ENCODE measurements at regions not wholly inside any gene's neighbourhood (a gene's known extent, or its start where the extent isn't known, plus 50 kb on each side); places are given as distances from the start of the nearest gene placed in this dataset.
"Not testable (repeated sequence)": the region's sequence is repeated elsewhere in the genome, so short reads cannot be mapped to it uniquely, and the experiment has no call there.

- H3K36me3 ChIP-seq; H3K9me3 ChIP-seq; H3K4me3 ChIP-seq; H3K27ac ChIP-seq (replicated peaks in 1 of 4); intact Hi-C loops (cut with DNase I); H3K27me3 ChIP-seq; H3K4me1 ChIP-seq; DNase-seq (ENCODE audit: extremely low spot score): not testable (repeated sequence)
- no CpG with 5 or more reads among the region's 3 CpGs for WGBS
Observed at GRCh38 chr17:20387549-20387948, 79.8 kb downstream of the LGALS9B start.

- H3K4me3 ChIP-seq; DNase-seq (ENCODE audit: extremely low spot score); H3K36me3 ChIP-seq; H3K9me3 ChIP-seq; H3K4me1 ChIP-seq; H3K27ac ChIP-seq (replicated peaks in 1 of 4); intact Hi-C loops (cut with DNase I); H3K27me3 ChIP-seq: not testable (repeated sequence)
- WGBS: 20% methylated on average over 1 of the region's 20 CpGs
- TF ChIP-seq, protein P1, sequence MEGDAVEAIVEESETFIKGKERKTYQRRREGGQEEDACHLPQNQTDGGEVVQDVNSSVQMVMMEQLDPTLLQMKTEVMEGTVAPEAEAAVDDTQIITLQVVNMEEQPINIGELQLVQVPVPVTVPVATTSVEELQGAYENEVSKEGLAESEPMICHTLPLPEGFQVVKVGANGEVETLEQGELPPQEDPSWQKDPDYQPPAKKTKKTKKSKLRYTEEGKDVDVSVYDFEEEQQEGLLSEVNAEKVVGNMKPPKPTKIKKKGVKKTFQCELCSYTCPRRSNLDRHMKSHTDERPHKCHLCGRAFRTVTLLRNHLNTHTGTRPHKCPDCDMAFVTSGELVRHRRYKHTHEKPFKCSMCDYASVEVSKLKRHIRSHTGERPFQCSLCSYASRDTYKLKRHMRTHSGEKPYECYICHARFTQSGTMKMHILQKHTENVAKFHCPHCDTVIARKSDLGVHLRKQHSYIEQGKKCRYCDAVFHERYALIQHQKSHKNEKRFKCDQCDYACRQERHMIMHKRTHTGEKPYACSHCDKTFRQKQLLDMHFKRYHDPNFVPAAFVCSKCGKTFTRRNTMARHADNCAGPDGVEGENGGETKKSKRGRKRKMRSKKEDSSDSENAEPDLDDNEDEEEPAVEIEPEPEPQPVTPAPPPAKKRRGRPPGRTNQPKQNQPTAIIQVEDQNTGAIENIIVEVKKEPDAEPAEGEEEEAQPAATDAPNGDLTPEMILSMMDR (IDR thresholded peaks at IDR 0.05): peak in 1 of 3 experiments; percentile 32
Observed at GRCh38 chr17:20381358-20382300, 85.7 kb downstream of the LGALS9B start.

GRCh38 chr17:20380625-20381024, 86.7 kb downstream of the LGALS9B start:
- H3K4me3 ChIP-seq; H3K27ac ChIP-seq (replicated peaks in 1 of 4); DNase-seq (ENCODE audit: extremely low spot score); H3K9me3 ChIP-seq; H3K4me1 ChIP-seq; H3K27me3 ChIP-seq; H3K36me3 ChIP-seq; intact Hi-C loops (cut with DNase I): not testable (repeated sequence)
- 53% methylated on average over 2 of the region's 2 CpGs for WGBS

GRCh38 chr17:20379251-20379650, 88.1 kb downstream of the LGALS9B start:
- DNase-seq (ENCODE audit: extremely low spot score); H3K9me3 ChIP-seq; H3K27ac ChIP-seq (replicated peaks in 1 of 4); H3K27me3 ChIP-seq; H3K4me3 ChIP-seq; H3K4me1 ChIP-seq; H3K36me3 ChIP-seq; intact Hi-C loops (cut with DNase I): not testable (repeated sequence)

- DNase-seq (ENCODE audit: extremely low spot score); intact Hi-C loops (cut with DNase I); H3K4me3 ChIP-seq; H3K27ac ChIP-seq (replicated peaks in 1 of 4); H3K36me3 ChIP-seq; H3K27me3 ChIP-seq; H3K4me1 ChIP-seq; H3K9me3 ChIP-seq: not testable (repeated sequence)
- WGBS: 52% methylated on average over 5 of the region's 23 CpGs
Observed at GRCh38 chr17:20376642-20377041, 90.7 kb downstream of the LGALS9B start.

DNA sequence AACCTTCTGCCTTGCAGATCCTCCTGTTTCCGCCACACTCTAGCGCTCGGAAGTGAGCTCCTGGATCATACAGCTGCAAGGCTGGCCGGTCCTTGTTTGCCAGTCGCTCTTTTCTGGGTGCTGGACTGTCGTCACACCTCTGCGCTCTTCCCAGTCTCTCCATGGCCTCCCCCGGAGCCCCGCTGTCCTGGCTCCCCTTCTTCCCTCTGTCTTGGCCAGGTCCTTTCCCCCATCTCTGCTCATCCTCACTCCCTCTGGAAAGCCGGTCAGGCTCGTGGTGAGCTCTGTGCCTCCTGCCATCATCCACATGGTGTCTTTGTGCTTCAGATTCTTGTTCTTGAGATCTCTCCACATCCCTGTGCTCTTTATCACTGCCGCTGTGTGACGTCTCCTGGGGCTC, 91.6 kb downstream of the LGALS9B start:
- H3K36me3 ChIP-seq; H3K27me3 ChIP-seq; H3K9me3 ChIP-seq; H3K4me3 ChIP-seq; H3K27ac ChIP-seq (replicated peaks in 1 of 4); H3K4me1 ChIP-seq; intact Hi-C loops (cut with DNase I); DNase-seq (ENCODE audit: extremely low spot score): not testable (repeated sequence)
- WGBS: 93% methylated on average over 13 of the region's 13 CpGs
